Lower leg skin (tissue), 4 donors: ENCODE measurements at regions not wholly inside any gene's neighbourhood (a gene's known extent, or its start where the extent isn't known, plus 50 kb on each side); places are given as distances from the start of the nearest gene placed in this dataset.

Experiments
- DNase-seq, 2 donors: peaks; one replicate each; pipeline ENCODE4 v3.0.0-alpha.2; 2019; ENCODE audit warnings: low spot score in 2 of 2
- H3K4me3 ChIP-seq: fragments of 200-600 bp; sonication (generic); 2 replicates; pipeline ENCODE4 v1.5.1; 2017; ENCODE audit warnings: mild to moderate bottlenecking, low read depth; ENCODE audit not compliant: poor library complexity, severe bottlenecking
- CTCF ChIP-seq, 3 donors: fragments of 450-650 bp; IDR thresholded peaks; one replicate each; pipeline ENCODE4 v1.5.1; 2016; ENCODE audit warnings: antibody characterized with exemption in 3 of 3, mild to moderate bottlenecking in 3 of 3, moderate library complexity in 2 of 3
- POLR2A ChIP-seq, 2 donors: fragments of 450-650 bp; IDR thresholded peaks; one replicate each; pipeline ENCODE4 v1.6.1; 2016 to 2017; ENCODE audit warnings: antibody characterized with exemption in 2 of 2, mild to moderate bottlenecking in 1 of 2, moderate library complexity in 1 of 2
- WGBS, 2 donors: methylation state at CpG; one replicate each; pipeline ENCODE4 v1.1.5; 2018; 5-methylcytosine and 5-hydroxymethylcytosine counted together
- intact Hi-C: fragments of 100-400 bp; cut with DNase I; formaldehyde crosslinking; loops from one replicate; pipeline ENCODE4 v1.15.0; 2023; ENCODE audit warnings: low total_unique reads

- intact Hi-C loops, result no loop called here
- 68 to 70% methylated on average over 4 of the region's 4 CpGs for WGBS, 2 donors
- peak in 1 of 2 donors; percentile 76 for DNase-seq
- TF ChIP-seq POLR2A (IDR thresholded peaks at IDR 0.05) (no peak), CTCF (IDR thresholded peaks at IDR 0.05) (no peak)
- no peak overlapping the region for H3K4me3 ChIP-seq
Observed at GRCh38 chr19:30694156-30694755, 322.1 kb downstream of the ZNF536 start.

- no peak overlapping the region for H3K4me3 ChIP-seq
- TF ChIP-seq CTCF (IDR thresholded peaks at IDR 0.05) (no peak), POLR2A (IDR thresholded peaks at IDR 0.05) (no peak)
- 36 to 42% methylated on average over 12 of the region's 12 CpGs for WGBS, 2 donors
- intact Hi-C loops, result no loop called here
- peak in 1 of 2 donors; percentile 72 for DNase-seq
Observed at GRCh38 chr19:30692879-30693503, 320.8 kb downstream of the ZNF536 start.

- intact Hi-C loops, result no loop called here
- WGBS, 2 donors, result 5 to 17% methylated on average over 21 of the region's 21 CpGs
- DNase-seq, result peak; percentile 36 to 87
Observed at GRCh38 chr19:30692181-30692811, 320.1 kb downstream of the ZNF536 start.

GRCh38 chr19:30691819-30692166 lies 319.6 kb downstream of the ZNF536 start:
- DNase-seq, result no peak
- H3K4me3 ChIP-seq, result no peak overlapping the region
- intact Hi-C loops, result no loop called here
- TF ChIP-seq POLR2A (IDR thresholded peaks at IDR 0.05), result no peak
- TF ChIP-seq CTCF (IDR thresholded peaks at IDR 0.05), result no peak
- 32 to 39% methylated on average over 10 of the region's 10 CpGs for WGBS, 2 donors

More at GRCh38 chr19:30692181-30692811, 320.1 kb downstream of the ZNF536 start:
- no peak overlapping the region for H3K4me3 ChIP-seq
- TF ChIP-seq POLR2A (IDR thresholded peaks at IDR 0.05) (no peak), CTCF (IDR thresholded peaks at IDR 0.05) (no peak)

GRCh38 chr19:30690935-30691818 lies 319.0 kb downstream of the ZNF536 start:
- intact Hi-C loops, result no loop called here
- no peak for TF ChIP-seq CTCF (IDR thresholded peaks at IDR 0.05)
- no peak for TF ChIP-seq POLR2A (IDR thresholded peaks at IDR 0.05)
- peak in 1 of 2 donors; percentile 64 for DNase-seq
- no peak overlapping the region for H3K4me3 ChIP-seq
- WGBS, 2 donors, result 48 to 62% methylated on average over 22 of the region's 22 CpGs
